CD4-positive, alpha-beta T cell treated with Interleukin-12 subunit alpha and Interleukin-12 subunit beta, for 1 hour (primary cell): ENCODE measurements at regions not wholly inside any gene's neighbourhood (a gene's known extent, or its start where the extent isn't known, plus 50 kb on each side); places are given as distances from the start of the nearest gene placed in this dataset.
A peak's percentile ranks its signal among the peaks of the same experiment; 100 is the strongest.
"Not testable (repeated sequence)": the region's sequence is repeated elsewhere in the genome, so short reads cannot be mapped to it uniquely, and the experiment has no call there.

ENCODE experiments used
- DNase-seq: peaks from one replicate; pipeline ENCODE4 v3.0.0-alpha.2; 2020

GRCh38 chrY:19521976-19522375 is 222.6 kb downstream of the KDM5D start:
- DNase-seq: no peak

- peak; percentile 50 for DNase-seq
Observed at GRCh38 chrY:19503092-19503449, 241.5 kb downstream of the KDM5D start.

DNA sequence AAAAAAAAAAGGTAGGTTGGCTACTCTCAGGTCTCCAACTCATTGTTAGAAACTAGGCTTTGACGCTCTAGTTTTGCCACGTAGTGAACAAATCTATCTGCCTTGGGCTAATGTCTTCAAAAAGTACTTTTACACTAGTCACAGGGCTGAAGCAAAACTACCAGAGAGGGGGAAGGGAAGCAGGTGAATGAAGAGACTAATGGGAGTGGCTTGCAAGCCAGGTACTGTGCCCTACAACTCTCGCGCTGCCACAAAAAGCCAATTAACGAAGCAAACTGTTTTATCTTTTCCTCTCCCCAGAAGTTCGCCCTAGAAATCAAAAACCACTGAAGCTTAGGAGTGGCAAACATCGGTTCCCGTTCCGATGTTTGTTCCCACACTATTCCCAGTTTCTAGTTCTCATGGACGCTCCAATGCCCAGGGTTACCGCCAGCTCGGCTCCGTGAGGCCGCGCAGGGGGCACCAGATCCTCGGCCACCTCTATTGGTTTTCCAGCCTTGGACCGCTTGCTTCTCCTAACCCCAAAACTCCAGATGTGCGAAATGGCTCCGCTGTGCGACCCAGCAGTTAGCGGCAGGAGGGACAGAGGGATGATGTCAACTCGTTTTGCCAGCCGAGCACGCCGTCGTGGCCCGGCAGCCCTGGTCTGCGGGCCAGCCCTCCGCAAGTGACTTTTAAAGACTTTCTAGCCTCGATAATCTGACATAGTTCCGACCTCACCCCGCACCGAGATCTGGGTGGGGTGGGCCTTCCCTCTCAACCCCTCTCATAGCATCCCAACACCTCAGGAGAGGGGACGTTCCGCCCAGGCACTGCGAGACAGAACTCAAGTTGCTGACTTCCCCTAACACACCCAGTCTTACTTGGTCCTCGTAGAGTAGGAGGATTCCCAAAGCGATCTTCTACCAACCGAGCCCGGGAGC is 242.1 kb downstream of the KDM5D start:
- peak; percentile 42 for DNase-seq

DNA sequence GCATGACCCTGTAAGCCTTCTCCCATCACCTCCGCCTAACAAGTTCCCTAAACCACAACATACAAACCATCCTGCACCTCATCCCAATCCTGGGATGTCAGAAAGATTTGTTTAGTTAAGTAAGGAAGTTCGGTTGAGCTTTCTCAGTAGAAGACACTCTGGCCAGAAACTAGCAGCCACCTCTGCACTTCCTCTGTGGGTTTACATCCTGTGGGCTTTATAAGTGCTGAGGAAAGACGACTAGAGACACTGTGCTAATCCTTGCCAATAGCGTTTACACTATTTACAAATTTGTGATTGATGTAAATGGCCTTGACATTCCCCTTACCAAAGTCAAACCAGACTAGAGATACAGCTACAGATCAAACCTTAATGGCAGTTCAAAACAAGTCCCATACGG is 246.0 kb downstream of the KDM5D start:
- peak; percentile 30 for DNase-seq

DNA sequence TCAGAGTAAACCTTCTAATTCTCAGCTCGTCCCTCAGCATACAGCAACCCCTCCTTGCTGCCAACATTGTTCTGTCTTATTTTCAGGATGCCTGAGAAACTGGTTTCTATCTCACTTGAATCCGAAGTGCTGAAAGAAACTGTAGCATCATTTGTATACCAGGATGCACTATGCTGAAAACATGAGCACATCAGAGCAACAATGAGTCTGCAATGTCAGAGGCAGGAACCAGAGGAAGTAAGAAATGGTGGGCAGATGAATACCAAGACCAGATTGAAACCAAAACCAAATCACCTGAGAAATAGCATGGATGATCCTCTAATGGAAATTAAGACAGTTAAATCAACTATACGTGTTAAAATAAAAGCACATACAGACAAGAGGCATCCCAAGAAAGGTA is 257.0 kb downstream of the KDM5D start:
- DNase-seq: no peak

GRCh38 chrY:19484997-19485396 is 259.5 kb downstream of the KDM5D start:
- DNase-seq: no peak

- DNase-seq: no peak
Observed at GRCh38 chrY:19479141-19479540, 265.4 kb downstream of the KDM5D start.

GRCh38 chrY:19477959-19478358 is 266.6 kb downstream of the KDM5D start:
- no peak for DNase-seq

- DNase-seq: no peak
Observed at GRCh38 chrY:19465809-19466208, 278.7 kb downstream of the KDM5D start.

- DNase-seq: no peak
Observed at GRCh38 chrY:19456855-19457448, 287.6 kb downstream of the KDM5D start.

DNA sequence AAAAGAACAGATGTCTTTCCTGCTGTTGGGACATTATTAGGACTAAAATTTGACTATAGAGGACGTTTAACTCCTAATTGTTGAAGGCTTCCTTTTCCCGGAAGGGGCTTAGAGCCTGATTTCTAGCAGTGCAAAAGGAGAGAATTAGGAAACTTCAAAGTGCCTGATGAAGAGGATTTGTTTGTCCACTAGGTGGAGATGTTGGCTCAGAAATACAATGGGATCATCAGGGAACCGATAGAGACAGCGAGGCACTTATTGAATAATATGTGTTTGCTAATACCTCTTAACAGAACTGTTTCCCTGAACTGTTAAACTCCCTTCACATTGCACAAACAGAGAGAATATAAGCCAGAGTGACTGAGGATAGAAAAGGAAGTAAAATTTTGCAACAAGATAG is 311.5 kb downstream of the KDM5D start:
- peak; percentile 61 for DNase-seq

DNA sequence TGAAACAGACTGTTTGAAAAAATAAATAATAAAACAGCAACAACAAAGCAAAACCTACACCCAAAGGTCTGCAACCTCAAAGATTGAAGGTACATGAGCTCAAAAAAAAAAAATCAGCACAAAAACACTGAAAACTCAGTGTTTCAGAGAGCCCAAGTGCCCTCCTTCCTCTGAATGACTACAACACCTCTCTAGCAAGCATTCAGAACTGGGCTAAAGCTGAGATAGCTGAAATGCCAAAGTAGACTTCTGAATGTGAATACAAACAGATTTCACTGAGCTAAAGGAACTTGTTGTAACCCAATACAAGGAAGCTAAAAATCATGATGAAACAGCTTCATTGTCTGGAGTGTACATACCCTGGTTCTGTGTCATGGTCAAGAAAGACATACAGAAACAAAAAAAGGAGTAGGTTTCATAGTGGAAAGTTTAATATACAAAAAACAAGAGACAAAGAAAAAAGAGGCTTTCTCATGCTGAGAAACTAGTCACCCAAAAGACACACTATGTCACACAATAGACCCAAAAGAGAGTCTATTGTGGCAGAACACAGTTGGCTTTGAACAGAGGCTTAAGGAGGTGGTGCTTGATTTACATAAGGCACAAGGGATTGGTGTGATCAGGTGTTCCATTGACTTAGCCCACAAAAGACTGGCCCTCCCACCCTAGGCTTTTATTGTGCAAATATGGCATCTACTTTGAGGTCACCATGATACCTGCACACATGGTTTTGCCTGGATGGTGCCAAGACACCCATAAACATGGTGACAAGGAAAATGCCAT is 316.6 kb downstream of the KDM5D start:
- no peak for DNase-seq

GRCh38 chrY:19427191-19427590 is 317.3 kb downstream of the KDM5D start:
- DNase-seq: not testable (repeated sequence)

DNA sequence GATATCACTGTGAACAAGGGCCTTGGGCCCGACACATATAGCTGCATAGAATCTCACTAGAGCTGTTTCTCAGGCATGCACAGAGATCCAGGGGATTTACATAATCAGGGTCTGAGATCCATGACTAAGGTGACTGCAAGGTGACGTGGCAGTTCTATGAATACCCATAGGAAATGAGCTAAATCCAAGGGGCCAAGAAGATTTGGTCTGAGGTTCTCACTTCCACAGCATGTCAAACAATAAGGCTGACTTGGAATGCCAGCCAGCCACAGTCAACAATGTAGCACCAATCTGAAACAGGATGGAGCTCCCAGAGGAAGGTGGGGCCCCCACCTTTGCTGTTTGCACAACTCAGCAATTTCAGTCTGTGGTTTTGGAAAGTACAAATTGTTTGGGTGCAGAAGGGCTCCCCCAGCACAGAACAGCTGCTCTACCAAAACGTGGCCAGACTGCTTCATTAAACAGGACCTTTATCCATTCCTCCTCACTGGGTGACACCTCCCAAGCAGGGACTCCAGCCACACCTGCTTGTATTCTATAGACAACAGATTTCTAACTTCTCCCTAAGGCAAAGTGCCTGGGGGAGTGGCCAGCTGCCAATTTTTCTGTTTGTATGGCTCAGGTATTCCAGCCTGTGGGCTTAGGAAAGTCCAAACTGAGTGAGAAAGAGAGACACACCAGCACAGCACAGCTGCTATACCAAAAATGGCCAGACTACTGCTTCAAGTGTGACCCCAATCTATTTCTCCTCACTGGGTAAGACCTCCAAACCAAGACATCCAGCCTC is 333.4 kb downstream of the KDM5D start:
- no peak for DNase-seq

GRCh38 chrY:19406246-19406645 is 338.3 kb downstream of the KDM5D start:
- DNase-seq: no peak

- DNase-seq: no peak
Observed at GRCh38 chrY:19405598-19405997, 338.9 kb downstream of the KDM5D start.

GRCh38 chrY:19392876-19393275 is 351.6 kb downstream of the KDM5D start:
- no peak for DNase-seq

GRCh38 chrY:19391922-19392321 is 352.6 kb downstream of the KDM5D start:
- DNase-seq: no peak

DNA sequence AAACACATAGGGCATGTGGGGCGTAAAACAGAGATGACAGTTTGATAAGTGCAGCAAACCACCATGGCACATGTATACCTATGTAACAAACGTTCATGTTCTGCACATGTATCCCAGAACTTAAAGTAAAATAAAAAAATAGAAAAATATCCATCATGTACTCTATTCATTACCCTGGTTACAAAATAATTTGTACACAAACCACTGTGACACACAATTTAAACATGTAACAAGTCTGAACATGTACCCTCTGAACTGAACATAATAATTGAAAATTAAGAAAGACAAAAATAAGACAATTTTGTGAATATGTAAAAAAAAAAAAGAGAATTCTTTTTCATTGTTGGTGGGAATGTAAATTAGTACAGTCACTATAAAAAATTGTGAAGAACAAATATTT is 379.2 kb downstream of the KDM5D start:
- no peak for DNase-seq

GRCh38 chrY:19357249-19357648 is 387.3 kb downstream of the KDM5D start:
- no peak for DNase-seq

GRCh38 chrY:19356735-19357134 is 387.8 kb downstream of the KDM5D start:
- DNase-seq: no peak

DNA sequence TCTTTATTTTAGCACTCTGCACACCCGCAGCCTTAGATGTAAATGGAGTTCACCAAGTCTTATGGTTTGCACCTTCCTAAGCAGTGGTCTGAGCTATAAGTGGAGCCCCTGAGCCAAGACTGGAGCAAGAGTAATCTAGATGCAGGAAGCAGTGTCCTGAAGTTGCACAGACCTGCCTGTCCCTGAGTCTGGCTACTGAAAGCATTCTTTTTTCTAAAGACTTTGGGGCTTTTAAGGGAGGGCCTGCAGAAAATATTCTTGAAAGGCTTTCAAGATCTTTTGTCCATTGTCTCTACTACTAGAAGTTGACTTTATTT is 389.7 kb downstream of the KDM5D start:
- no peak for DNase-seq
